ENCODE measurements at regions not wholly inside any gene's neighbourhood (a gene's known extent, or its start where the extent isn't known, plus 50 kb on each side); places are given as distances from the start of the nearest gene placed in this dataset.

GRCh38 chr2:207265332-207265731 lies 99.6 kb upstream of the KLF7 start:
- TF ChIP-seq CTCF (IDR thresholded peaks at IDR 0.05) (no peak), POLR2A (IDR thresholded peaks at IDR 0.05) (no peak)
